ENCODE measurements at regions not wholly inside any gene's neighbourhood (a gene's known extent, or its start where the extent isn't known, plus 50 kb on each side); places are given as distances from the start of the nearest gene placed in this dataset.

- no peak overlapping the region for H3K4me3 ChIP-seq
- no peak for TF ChIP-seq POLR2A (IDR thresholded peaks at IDR 0.05)
- TF ChIP-seq, protein P1, sequence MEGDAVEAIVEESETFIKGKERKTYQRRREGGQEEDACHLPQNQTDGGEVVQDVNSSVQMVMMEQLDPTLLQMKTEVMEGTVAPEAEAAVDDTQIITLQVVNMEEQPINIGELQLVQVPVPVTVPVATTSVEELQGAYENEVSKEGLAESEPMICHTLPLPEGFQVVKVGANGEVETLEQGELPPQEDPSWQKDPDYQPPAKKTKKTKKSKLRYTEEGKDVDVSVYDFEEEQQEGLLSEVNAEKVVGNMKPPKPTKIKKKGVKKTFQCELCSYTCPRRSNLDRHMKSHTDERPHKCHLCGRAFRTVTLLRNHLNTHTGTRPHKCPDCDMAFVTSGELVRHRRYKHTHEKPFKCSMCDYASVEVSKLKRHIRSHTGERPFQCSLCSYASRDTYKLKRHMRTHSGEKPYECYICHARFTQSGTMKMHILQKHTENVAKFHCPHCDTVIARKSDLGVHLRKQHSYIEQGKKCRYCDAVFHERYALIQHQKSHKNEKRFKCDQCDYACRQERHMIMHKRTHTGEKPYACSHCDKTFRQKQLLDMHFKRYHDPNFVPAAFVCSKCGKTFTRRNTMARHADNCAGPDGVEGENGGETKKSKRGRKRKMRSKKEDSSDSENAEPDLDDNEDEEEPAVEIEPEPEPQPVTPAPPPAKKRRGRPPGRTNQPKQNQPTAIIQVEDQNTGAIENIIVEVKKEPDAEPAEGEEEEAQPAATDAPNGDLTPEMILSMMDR (IDR thresholded peaks at IDR 0.05): no peak
- H3K4me1 ChIP-seq (replicated peaks in 1 of 2): no peaks in the 10 kb centered on the region
- H3K9me3 ChIP-seq (replicated peaks in 1 of 3): no peaks in the 10 kb centered on the region
- DNase-seq: no peak
- no peaks in the 10 kb centered on the region for H3K27me3 ChIP-seq
- H3K36me3 ChIP-seq (replicated peaks in 1 of 2): no peaks in the 10 kb centered on the region
- intact Hi-C loops (cut with DNase I): no loop called here
- H3K27ac ChIP-seq: no peak overlapping the region
These were observed 65.0 kb upstream of the IL6 start for GRCh38 chr7:22662036-22662435.

- H3K27ac ChIP-seq: no peak overlapping the region
- no peak for TF ChIP-seq POLR2A (IDR thresholded peaks at IDR 0.05)
- H3K27me3 ChIP-seq: no peaks in the 10 kb centered on the region
- no peaks in the 10 kb centered on the region for H3K9me3 ChIP-seq (replicated peaks in 1 of 3)
- no peak overlapping the region for H3K4me3 ChIP-seq
- H3K4me1 ChIP-seq (replicated peaks in 1 of 2): no peaks in the 10 kb centered on the region
- intact Hi-C loops (cut with DNase I): no loop called here
- no peak for DNase-seq
- no peaks in the 10 kb centered on the region for H3K36me3 ChIP-seq (replicated peaks in 1 of 2)
- 54 to 64% (median 60%) methylated on average over 3 of the region's 3 CpGs for WGBS, 4 donors
These were observed 66.3 kb upstream of the IL6 start for GRCh38 chr7:22660732-22661131.

DNA sequence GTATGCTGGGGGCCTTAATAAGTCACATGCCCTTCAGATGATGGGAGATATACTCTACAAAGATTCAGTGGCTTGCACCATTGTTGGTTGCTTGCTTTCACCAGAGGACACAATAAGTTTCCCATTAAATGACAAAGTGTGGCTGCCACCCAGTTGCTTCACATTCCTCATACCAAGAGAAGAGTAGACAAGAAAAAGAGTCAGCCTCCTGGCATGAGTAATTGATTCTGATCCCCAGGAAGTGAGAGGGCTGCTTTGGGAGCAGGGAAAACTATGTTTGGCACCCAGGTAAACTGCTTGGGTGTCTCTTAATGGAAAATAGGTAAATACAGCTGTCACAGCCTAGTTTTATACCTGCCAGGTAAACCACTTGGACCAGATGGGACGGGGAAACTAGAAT lies 66.7 kb upstream of the IL6 start:
- 80 to 96% (median 85%) methylated on average over 1 of the region's 1 CpG for WGBS, 4 donors
- no peaks in the 10 kb centered on the region for H3K4me1 ChIP-seq (replicated peaks in 1 of 2)
- intact Hi-C loops (cut with DNase I): no loop called here

DNA sequence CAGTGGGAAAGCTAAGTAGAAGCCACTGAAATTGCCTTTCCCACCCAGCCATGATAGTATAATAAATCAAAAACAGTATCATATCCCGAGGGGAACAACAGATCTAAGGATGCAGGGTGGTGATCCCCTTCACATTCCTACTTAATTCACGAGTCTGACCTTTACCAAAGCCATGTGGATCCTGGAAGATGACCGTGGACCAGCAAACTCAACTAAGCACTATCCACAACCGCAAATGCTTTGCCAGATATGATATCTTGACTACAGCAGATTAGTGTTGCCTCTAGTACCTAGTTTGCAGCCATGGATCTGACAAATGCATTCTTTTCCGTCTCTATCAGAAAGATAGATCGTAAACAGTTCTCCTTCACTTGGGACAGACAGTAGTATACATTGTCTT lies 67.3 kb upstream of the IL6 start:
- no peaks in the 10 kb centered on the region for H3K27me3 ChIP-seq
- intact Hi-C loops (cut with DNase I): no loop called here
- WGBS, 4 donors: 63 to 80% (median 74%) methylated on average over 5 to 6 of the region's 6 CpGs

More for the DNA sequence above, 66.7 kb upstream of the IL6 start:
- Histone ChIP-seq H3K4me3 (no peak overlapping the region), H3K27ac (no peak overlapping the region), H3K9me3 (replicated peaks in 1 of 3) (no peaks in the 10 kb centered on the region), H3K36me3 (replicated peaks in 1 of 2) (no peaks in the 10 kb centered on the region), H3K27me3 (no peaks in the 10 kb centered on the region)
- TF ChIP-seq POLR2A (IDR thresholded peaks at IDR 0.05): no peak
- TF ChIP-seq, protein P1 (IDR thresholded peaks at IDR 0.05): no peak
- DNase-seq: no peak

DNA sequence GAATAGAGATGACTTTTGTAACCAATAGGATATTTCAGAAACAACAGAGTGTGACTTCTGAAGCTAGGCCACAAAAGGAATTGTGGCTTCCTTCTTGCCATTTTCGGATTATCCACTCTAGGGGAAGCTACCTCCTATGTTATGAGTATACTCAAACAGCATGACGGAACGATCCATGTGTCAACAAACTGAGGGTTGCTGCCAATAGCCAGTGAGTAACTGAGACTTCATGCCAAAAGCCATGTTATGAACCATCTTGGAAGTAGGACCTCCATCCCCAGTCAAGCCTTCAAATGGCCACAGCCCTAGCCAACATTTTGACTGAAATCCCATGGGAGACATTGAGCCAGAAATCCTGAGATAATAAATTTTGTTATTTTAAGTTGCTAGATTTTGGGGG lies 69.0 kb upstream of the IL6 start:
- H3K27me3 ChIP-seq: no peaks in the 10 kb centered on the region
- no peak for DNase-seq
- WGBS, 4 donors: 86 to 94% (median 88%) methylated on average over 3 of the region's 3 CpGs
- no peaks in the 10 kb centered on the region for H3K4me1 ChIP-seq (replicated peaks in 1 of 2)
- H3K4me3 ChIP-seq: no peak overlapping the region
- no peak overlapping the region for H3K27ac ChIP-seq
- no peaks in the 10 kb centered on the region for H3K9me3 ChIP-seq (replicated peaks in 1 of 3)
- TF ChIP-seq, protein P1 (IDR thresholded peaks at IDR 0.05): no peak
- no peak for TF ChIP-seq POLR2A (IDR thresholded peaks at IDR 0.05)
- H3K36me3 ChIP-seq (replicated peaks in 1 of 2): no peaks in the 10 kb centered on the region
- intact Hi-C loops (cut with DNase I): no loop called here

More for the DNA sequence above, 67.3 kb upstream of the IL6 start:
- DNase-seq: no peak
- no peak overlapping the region for H3K4me3 ChIP-seq
- H3K4me1 ChIP-seq (replicated peaks in 1 of 2): no peaks in the 10 kb centered on the region
- no peak overlapping the region for H3K27ac ChIP-seq
- no peak for TF ChIP-seq POLR2A (IDR thresholded peaks at IDR 0.05)
- TF ChIP-seq, protein P1 (IDR thresholded peaks at IDR 0.05): no peak
- no peaks in the 10 kb centered on the region for H3K36me3 ChIP-seq (replicated peaks in 1 of 2)
- H3K9me3 ChIP-seq (replicated peaks in 1 of 3): no peaks in the 10 kb centered on the region

Data from adrenal gland (tissue), 9 donors.